AG04449 (cell line): ENCODE measurements at regions not wholly inside any gene's neighbourhood (a gene's known extent, or its start where the extent isn't known, plus 50 kb on each side); places are given as distances from the start of the nearest gene placed in this dataset.

Experiments used
- CTCF ChIA-PET: fragments of 350-600 bp; formaldehyde crosslinking; extraction: SDS; loops from one replicate; lab custom pipeline; 2021; ENCODE audit warnings: antibody characterized with exemption; lab: Yijun Ruan, JAX
- POLR2A ChIA-PET: fragments of 400-600, 350-600 bp; formaldehyde crosslinking; extraction: SDS; loops from one replicate; lab custom pipeline; 2020; ENCODE audit warnings: antibody characterized with exemption, inconsistent platforms; lab: Yijun Ruan, JAX
- DNase-seq: peaks from one replicate; pipeline ENCODE4 v3.0.0-alpha.2; 2010; ENCODE audit warnings: low read depth, low spot score
- H3K4me3 ChIP-seq: 2 replicates; pipeline ENCODE4 v1.5.1; 2011; ENCODE audit warnings: low read depth, mild to moderate bottlenecking, control low read depth, low read length
- TF ChIP-seq, protein P1 (sequence below): IDR thresholded peaks from one replicate; pipeline ENCODE4 v1.5.1; 2011; ENCODE audit warnings: mild to moderate bottlenecking, moderate library complexity, low read length, control low read depth, inconsistent platforms; ENCODE audit not compliant: insufficient read depth; ENCODE audit errors: missing control alignments

DNA sequence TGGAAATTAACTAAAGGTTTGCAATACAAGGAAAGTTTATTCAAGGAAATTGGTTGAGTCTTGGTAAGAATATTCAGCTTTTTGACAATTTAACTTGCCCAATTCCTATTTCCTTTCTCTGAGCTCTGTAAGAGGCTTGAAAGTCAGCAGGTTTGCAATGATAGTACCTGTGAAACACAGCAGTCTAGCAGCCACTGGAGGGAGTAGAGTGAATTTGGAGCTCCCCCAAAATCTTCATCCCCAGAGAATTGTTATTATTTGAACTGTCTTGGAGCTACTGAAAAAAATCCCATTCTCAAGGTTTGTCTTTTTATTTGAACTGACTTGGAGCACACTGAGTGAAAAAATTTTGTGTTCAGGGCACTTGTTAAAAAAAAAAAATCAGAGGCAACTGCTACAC, 654.2 kb upstream of the PKN2 start:
- ChIA-PET CTCF (interaction anchor here (0.6 to 1.0 kb wide), 3 partner anchors 14 to 50 kb away, joined by 3 read pairs; no protein-coding TSS in a partner anchor), POLR2A (no interaction called here)
- H3K4me3 ChIP-seq, result no peak overlapping the region
- TF ChIP-seq, protein P1, sequence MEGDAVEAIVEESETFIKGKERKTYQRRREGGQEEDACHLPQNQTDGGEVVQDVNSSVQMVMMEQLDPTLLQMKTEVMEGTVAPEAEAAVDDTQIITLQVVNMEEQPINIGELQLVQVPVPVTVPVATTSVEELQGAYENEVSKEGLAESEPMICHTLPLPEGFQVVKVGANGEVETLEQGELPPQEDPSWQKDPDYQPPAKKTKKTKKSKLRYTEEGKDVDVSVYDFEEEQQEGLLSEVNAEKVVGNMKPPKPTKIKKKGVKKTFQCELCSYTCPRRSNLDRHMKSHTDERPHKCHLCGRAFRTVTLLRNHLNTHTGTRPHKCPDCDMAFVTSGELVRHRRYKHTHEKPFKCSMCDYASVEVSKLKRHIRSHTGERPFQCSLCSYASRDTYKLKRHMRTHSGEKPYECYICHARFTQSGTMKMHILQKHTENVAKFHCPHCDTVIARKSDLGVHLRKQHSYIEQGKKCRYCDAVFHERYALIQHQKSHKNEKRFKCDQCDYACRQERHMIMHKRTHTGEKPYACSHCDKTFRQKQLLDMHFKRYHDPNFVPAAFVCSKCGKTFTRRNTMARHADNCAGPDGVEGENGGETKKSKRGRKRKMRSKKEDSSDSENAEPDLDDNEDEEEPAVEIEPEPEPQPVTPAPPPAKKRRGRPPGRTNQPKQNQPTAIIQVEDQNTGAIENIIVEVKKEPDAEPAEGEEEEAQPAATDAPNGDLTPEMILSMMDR, result no peak
- no peak for DNase-seq

DNA sequence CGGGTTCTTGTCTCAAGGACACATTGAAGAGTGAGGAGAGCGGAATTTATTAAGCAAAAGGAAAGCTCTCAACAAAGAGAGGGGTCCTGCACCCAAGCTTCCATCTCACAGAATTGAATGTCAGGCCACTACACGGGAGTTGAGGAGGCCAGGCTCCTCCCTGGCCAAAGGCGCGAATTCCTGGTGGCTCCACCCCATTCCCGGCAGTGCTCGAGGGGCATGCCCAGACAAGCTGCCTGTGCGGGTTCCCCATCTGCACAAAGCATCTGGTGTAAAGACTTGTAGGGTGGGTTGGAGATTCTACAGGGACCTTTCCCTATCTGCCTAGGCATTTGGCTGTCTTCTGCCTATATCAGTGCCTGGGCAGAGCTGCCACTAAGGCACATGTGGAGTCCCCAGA, 648.5 kb upstream of the PKN2 start:
- no peak for DNase-seq
- ChIA-PET POLR2A (no interaction called here), CTCF (interaction anchor here (0.9 kb wide), 1 partner anchor 19 kb away, joined by 3 read pairs; no protein-coding TSS in a partner anchor)
- H3K4me3 ChIP-seq, result no peak overlapping the region
- TF ChIP-seq, protein P1, result no peak

DNA sequence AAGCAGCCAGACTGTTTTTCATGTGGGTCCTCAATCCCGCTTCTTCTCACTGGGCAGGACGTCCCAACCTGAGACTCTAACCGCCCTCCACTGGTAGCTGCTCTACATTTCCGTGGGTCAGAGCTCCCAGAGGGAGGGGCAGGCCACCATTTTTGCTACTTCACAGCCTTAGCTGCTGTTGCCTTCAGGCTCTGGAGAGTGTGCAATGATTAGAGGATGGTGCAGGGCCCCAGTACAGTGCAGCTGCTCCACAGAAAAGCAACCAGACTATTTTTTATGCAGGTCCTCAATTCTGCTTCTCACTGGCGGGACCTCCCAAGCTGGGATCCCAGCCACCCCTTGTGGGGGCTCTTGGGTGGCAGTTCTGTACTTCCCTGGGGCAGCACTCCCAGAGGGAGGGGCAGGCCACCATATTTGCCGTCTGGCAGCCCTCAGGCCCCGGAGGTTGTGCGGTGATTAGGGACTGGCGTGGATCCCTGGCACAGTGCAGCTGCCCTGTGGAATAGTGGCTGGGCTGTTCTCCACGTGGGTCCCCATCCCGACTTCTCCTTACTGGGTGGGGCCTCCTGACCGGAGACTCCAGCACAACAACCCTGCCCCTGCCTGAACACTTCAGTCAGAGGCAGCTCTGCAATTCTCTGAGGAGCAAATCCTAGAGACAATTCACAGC, 647.6 kb upstream of the PKN2 start:
- TF ChIP-seq, protein P1, result no peak
- POLR2A ChIA-PET, result no interaction called here

DNA sequence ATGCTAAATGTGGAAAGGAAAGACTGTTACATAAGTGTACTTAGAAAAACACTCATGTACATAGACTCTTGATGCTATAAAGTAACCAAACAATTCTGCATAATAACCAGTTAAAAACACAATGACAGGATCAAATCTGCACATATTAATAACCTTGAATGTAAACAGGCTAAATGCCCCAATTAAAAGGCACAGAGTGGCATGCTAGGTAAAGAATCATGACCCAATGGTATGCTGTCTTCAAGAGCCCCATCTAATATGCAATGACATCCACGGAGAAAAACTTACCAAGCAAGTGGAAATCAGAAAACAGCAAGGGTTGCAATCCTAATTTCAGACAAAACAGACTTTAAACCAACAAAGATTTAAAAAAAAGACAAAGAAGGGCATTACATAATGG, 644.8 kb upstream of the PKN2 start:
- no peak for DNase-seq
- H3K4me3 ChIP-seq, result no peak overlapping the region
- CTCF ChIA-PET, result no interaction called here
- POLR2A ChIA-PET, result no interaction called here
- TF ChIP-seq, protein P1, result no peak

More for the DNA sequence above, 647.6 kb upstream of the PKN2 start:
- DNase-seq, result no peak
- no peak overlapping the region for H3K4me3 ChIP-seq
- CTCF ChIA-PET, result interaction anchor here (0.9 kb wide), 1 partner anchor 20 kb away, joined by 3 read pairs; no protein-coding TSS in a partner anchor

DNA sequence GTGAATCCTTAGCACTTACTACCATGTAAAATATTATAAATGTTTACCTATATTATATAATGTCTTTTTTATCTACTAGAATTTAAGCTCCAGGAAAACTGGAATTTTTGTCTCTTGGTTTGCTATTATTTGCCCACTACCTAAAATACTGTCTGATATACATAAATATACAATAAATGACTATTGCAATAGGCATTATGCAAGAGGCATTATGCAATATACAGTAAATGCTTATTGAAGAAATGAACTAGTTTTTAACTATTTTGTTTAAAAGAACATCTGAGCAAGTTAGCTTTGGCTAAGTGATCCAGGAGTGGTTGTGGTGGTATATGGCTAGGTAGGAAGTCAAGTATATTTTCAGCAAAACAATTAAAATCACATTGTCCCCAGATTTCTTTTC, 640.2 kb upstream of the PKN2 start:
- TF ChIP-seq, protein P1, result no peak
- ChIA-PET CTCF (interaction anchor here (1.4 kb wide), 1 partner anchor 90 kb away, joined by 3 read pairs; no protein-coding TSS in a partner anchor), POLR2A (no interaction called here)
- H3K4me3 ChIP-seq, result no peak overlapping the region
- no peak for DNase-seq

DNA sequence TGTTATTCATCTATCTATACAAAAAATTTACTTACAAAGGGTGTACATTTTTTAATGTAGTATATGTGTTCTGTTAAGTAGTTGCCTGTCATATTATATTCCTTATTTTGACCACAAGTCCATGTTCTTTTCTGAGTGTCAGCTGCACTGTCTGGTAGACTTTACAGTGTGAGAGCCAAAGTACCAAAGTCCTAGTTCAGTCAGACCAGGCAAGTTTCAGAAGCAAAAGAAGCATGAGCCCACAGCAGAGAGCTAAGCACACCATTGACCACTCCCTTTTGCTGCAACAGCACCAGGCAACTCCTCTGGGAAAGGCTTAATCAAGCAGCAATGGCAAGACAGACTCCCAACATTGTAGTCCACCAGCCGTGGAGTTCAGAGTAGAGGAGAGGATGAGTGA, 631.9 kb upstream of the PKN2 start:
- TF ChIP-seq, protein P1, result no peak
- ChIA-PET POLR2A (no interaction called here), CTCF (no interaction called here)
- no peak overlapping the region for H3K4me3 ChIP-seq
- no peak for DNase-seq
